Erythroblast (primary cell): ENCODE measurements at regions not wholly inside any gene's neighbourhood (a gene's known extent, or its start where the extent isn't known, plus 50 kb on each side); places are given as distances from the start of the nearest gene placed in this dataset.

ENCODE experiments used
- GATA1 ChIP-seq: IDR thresholded peaks from 2 replicates; pipeline ENCODE4 v1.6.1; 2011; ENCODE audit warnings: low read depth, mild to moderate bottlenecking, control low read depth, low read length, moderate library complexity
- POLR2A ChIP-seq: IDR thresholded peaks from 2 replicates; pipeline ENCODE4 v1.6.1; 2011; ENCODE audit warnings: mild to moderate bottlenecking, low read length

DNA sequence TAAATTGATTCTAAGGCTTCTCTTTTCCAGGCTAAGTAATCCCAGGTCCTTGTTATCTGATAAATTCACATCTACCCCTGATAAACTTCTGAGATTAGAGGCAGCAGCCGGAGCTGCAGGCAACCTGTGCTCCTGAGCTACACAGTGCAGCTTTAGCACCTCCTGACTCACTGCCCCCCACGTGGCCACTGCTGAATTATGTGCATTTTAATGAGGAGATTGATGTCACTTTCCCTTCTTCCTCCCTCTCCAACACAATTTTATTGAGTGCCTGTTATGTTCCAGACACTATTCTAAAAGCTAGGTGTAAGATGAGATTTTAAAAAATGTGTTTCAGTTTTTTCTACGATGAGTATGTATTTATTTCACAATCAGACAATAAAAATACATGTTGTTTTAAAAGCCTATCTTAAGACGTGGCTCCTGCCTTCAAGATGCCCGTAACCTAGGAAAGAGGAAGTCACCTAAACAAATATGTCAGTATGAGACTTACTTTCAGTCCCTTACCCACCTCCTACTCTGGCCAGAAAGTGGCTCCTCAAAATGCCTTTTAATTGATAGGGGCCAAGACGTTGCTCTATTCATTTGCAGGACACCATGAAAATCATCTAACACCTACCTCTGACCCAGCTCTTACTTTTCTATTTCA lies 161.5 kb upstream of the PFN2 start:
- TF ChIP-seq POLR2A: no peak
- TF ChIP-seq GATA1: no peak
